PC-3 (cell line): ENCODE measurements at regions not wholly inside any gene's neighbourhood (a gene's known extent, or its start where the extent isn't known, plus 50 kb on each side); places are given as distances from the start of the nearest gene placed in this dataset.

Experiments used
- CTCF ChIP-seq: fragments of 300-600 bp; sonication (generic); conservative IDR thresholded peaks from 2 replicates; pipeline ENCODE4 v1.5.1; 2017; ENCODE audit warnings: antibody characterized with exemption, low read depth, mild to moderate bottlenecking, low read length
- EZH2 ChIP-seq: fragments of 300-600 bp; sonication (generic); IDR thresholded peaks from one replicate; pipeline ENCODE4 v1.6.1; 2017; ENCODE audit warnings: antibody characterized with exemption, mild to moderate bottlenecking, low read length; ENCODE audit not compliant: unreplicated experiment

- TF ChIP-seq CTCF (no peak), EZH2 (no peak)
Measured at GRCh38 chr20:34177052-34177451, 64.2 kb upstream of the ASIP start.
